ENCODE measurements at regions not wholly inside any gene's neighbourhood (a gene's known extent, or its start where the extent isn't known, plus 50 kb on each side); places are given as distances from the start of the nearest gene placed in this dataset.

- TF ChIP-seq POLR2A (IDR thresholded peaks at IDR 0.05; ENCODE audit: low read depth, low read length) (no peak), SPI1 (IDR thresholded peaks at IDR 0.05; ENCODE audit: low read depth, low read length) (no peak)
These were observed 505.0 kb upstream of the PITX2 start for GRCh38 chr4:111127841-111128240.
